Ecto neural progenitor cell (in vitro differentiated cells): ENCODE measurements at regions not wholly inside any gene's neighbourhood (a gene's known extent, or its start where the extent isn't known, plus 50 kb on each side); places are given as distances from the start of the nearest gene placed in this dataset.
"Not testable (repeated sequence)": the region's sequence is repeated elsewhere in the genome, so short reads cannot be mapped to it uniquely, and the experiment has no call there.

Experiments
- DNase-seq: peaks from one replicate; pipeline ENCODE4 v3.0.0-alpha.2; 2018; ENCODE audit warnings: low spot score

DNA sequence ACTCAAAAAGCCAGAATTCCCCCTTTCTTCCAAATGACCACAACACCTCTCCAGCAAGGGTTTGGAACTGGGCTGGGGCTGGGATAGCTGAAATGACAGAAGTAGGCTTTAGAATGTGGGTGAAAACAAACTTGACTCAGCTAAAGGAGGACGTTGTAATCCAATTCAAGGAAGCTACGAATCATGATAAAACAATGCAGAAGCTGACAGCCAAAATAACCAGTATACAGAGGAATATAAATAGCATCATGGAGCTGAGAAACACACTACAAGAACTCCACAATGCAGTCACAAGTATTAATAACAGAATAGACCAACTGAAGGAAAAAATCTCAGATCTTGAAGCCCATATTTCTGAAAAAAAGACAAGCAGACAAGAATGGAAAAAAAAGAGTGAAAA is 95.8 kb upstream of the TET2 start:
- no peak for DNase-seq

DNA sequence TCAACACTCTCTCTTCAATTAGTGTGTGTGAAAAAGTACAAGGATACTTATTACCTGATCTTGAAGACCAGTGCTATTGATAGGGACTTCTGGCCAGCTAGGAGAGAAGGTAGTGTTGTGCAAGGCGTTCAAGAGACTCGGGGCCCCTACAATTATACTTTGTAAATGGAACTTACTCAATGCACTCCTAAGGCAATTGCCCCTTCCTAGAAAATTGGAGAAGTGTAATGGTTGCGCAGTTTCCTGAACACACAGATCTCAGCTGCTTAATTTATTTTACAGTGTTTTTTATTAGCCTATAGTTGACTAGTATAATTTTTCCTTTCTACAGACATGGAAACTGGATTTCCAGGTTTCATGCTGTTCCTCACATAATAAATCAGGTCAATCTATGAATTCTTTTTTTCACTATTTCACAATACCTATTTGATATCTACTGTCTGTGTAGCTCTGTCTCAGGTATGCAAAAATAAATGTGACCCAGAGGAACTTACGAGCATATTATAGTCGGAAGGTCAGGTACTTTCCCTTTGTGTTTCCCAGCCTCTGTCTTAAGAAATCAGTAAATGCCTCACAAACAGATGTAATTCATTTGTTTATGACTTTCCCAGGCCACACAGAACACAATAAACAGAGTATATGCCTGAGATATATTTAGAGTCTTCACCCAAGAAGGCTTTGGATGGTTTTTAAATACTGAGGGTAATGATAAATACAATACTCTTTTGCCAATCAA is 89.1 kb upstream of the TET2 start:
- no peak for DNase-seq

DNA sequence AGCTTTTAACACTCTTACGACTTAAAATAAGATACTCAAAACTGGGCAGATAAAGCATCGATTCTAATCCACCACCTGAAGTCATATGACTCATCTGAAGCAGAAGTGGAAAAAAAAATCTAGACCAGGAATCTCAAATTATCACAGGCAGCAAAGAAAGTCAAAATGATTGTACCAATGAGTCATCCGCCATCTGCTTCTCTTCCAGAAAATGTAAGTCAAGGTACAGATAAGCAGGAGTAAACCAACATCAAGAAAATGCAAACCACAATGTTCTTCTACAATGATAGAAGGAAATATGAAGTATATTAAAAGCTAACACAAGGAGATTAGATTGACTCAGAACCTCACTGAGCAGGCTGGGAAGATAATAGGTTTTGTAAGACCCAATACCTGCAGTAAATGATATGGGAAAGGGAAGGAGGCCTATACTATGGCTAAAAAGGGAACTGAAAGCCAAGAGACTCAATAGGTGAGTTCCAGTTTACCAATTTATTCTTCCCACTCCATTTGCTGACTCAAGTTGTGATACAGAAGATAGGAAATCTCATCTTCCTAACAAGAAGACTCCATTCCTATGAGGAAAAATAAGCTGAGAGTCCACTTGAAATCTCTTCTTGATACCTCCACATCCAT is 88.4 kb upstream of the TET2 start:
- DNase-seq, result no peak

DNA sequence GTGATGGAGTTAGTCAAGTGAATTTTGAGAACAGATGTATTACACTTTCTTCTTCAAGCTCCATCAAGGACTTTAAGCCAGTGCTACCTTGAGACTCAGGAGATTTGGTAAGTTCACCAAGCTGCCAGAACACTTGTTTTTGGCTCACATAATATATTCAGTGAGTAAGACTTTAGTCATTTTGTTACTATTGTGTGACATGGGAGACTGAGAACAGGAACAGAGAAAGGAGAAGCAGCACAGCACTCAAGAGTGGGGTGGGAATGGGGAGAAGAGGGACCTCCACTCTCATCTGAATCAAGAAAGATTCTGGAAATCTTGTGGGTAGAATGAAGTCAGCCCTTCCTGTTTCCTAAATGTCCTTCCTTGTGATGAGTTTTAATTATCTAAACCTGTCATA is 87.3 kb upstream of the TET2 start:
- DNase-seq, result no peak

DNA sequence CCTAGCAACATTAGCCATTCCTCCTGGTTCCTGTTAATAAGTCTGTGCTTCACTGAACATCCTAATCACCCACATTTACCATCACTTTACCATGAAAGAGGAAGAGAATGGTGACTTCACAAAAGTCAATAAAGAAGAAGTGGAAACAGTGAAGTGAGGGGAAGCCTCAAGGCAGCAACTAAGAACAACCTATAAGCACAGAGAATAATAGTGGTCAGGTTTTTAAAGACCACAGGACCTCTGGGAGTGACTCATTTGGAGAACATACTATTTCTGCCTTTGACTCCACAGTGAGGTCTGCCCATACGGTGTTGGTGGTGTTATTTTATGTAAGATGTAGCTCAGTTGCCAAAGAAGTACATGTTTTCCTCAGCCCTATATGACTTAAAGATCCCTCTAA is 86.0 kb upstream of the TET2 start:
- no peak for DNase-seq

DNA sequence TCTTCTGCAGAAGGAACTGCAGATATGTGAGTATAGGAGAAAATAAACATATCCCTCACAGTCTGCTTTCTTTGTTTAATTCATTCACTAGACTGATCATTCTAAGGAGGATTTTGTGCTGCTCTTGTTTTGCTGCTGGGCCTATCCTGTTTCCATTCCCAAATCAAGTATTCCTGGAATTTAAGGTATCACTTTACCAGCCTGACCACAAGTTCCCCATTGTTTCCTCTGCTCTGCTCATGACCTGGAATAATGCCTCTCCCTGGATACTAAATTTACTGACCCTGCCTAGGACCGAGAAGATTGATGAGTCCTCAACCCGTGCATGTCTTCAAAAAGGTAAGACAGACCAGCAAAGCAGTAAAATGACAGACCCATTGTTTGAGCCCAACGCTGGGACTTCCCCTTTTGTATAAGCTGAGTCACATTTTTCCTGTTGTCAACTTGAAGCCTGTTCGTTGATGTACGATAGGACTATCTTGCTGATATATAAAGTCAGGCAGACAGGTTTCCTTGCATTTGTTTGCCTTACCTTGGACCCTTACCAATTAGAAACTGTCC is 85.5 kb upstream of the TET2 start:
- DNase-seq, result no peak

DNA sequence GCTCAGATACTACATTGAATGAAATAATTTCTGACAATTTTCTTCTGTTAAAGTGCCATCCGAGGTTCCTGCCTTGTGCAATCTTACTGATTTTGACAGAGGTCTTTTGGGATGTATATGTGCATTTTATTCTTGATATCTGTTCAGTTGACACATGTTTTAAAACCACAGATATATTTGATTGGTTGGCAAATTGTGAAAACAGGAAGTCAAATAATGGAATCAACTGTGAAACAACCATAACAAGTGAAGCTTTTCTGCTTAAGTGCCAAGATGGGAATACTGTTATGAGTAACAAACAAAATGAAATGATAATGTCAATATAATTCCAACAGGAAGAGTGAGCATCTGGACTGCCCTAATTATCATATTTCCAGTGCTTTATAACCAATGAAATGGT is 84.9 kb upstream of the TET2 start:
- DNase-seq, result no peak

DNA sequence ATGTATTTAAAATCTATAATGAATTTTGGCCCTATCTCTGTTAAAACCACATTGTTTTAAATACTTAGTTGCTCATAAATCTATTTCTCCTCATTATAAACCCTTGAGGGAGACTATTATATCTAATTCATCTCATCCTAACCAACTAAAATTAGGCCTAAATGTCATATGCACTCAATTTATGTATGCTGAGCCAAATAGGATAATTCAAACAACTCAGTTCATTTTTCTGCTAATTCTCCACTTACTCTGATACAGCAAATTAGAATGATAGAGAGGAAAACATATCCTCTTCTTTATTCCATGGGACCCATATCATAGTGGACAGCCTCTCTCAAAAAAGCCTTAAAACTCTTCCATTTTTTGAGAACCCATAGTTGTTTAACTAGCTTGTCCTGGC is 80.3 kb upstream of the TET2 start:
- no peak for DNase-seq

DNA sequence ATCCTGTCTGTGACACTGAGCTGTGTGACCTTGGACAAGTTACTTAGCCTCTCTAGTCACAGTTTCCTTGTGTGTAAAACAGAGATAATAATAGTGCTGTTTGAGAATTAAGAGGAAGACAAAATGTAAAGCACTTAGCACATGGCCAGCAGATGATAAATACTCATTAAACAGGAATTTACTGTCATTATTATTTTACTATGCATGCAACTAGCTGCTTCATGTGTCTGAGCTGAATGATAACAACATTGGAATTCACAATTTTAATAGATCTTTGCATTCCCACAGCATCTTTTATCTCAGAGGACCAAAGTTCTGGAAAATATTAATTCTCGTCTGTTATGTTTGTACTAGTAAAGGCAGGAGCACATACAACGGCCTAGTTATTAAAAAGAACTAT is 79.2 kb upstream of the TET2 start:
- no peak for DNase-seq

DNA sequence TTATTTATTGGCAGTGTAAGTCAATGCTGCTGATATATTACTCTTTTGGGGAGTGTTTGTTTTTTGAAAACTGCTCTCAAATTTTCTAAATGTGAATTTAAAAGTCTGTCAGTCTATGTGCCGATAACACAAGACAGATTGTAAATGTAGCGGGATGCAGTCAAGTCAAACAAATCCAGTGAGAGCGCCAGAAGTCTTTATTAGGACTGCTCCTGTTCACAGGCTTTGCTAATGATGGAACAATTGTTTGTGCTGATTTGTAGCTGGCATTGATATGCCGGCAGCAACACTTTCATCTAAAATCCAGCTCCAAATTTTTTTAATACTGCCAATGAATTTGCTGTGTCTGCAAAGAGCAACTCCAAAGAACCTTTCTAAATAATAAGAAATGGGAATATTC is 78.7 kb upstream of the TET2 start:
- no peak for DNase-seq

DNA sequence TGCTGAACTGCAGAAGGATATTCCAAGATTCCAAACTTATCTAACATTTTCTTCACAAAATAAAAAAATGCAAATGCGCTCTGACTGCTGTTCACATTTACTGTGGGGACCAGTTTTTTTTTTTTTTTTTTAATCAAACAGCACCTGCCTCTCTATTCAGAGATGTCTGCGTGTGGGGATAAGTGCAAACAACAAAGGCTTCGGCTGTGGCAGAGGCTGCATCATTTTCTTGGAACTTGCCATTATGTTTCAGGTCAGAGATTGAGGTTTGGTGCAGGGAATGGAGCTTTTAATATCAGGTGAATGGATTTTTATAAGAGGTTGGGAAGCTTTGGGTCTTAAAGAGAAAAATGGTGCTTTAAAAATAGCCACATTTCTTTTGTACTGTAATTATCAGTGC is 78.2 kb upstream of the TET2 start:
- no peak for DNase-seq

DNA sequence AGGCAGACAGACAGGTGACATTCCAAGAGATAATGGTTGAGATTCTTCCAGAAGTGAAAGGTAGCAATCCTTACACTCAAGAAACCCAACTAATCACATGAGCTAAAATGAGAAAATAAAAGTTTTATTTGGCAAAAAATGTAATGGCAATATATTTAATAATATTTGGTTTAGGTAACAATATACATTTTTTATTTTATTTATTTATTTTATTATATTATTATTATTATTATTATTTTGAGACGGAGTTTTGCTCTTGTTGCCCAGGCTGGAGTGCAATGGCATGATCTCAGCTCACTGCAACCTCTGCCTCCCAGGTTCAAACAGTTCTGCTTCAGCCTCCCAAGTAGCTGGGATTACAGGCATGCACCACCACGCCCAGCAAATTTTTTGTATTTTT is 74.6 kb upstream of the TET2 start:
- DNase-seq, result not testable (repeated sequence)

DNA sequence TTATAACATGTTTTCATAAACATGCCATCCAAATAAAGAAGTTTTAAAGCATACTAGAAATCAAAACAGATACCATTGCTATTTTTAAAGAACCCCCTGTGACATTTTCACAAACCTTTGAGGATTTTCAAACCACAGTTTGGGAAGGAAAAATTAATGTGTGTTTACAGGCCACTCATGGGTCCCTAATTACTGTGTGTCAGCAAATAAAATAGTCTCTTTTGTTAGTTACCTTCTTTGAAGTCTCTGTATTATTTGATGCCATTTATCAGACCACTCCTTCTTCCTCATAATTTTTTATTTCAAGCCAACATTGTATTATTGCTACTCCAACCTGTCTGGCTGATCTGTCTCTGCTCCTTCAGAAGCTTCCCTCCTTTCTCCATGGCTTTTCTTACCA is 72.6 kb upstream of the TET2 start:
- DNase-seq, result no peak

DNA sequence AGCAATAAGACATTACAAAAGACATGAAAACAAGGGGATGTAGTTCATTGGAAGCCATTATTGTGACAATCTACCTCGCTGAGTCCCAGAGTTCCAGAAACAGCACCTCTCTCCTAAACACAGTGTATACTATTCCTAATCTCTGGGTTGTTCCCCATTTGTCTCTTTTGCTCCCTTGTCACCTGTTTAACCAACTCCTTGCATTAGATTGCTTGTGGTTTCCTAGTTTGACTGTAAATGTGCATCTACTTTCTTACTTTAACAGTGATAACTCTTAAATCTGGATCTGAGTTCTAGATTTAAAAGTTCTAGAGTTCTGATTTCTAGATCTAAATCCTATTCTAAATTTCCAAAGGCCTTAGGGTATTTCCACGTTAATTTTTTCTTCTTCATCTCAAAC is 71.6 kb upstream of the TET2 start:
- no peak for DNase-seq

DNA sequence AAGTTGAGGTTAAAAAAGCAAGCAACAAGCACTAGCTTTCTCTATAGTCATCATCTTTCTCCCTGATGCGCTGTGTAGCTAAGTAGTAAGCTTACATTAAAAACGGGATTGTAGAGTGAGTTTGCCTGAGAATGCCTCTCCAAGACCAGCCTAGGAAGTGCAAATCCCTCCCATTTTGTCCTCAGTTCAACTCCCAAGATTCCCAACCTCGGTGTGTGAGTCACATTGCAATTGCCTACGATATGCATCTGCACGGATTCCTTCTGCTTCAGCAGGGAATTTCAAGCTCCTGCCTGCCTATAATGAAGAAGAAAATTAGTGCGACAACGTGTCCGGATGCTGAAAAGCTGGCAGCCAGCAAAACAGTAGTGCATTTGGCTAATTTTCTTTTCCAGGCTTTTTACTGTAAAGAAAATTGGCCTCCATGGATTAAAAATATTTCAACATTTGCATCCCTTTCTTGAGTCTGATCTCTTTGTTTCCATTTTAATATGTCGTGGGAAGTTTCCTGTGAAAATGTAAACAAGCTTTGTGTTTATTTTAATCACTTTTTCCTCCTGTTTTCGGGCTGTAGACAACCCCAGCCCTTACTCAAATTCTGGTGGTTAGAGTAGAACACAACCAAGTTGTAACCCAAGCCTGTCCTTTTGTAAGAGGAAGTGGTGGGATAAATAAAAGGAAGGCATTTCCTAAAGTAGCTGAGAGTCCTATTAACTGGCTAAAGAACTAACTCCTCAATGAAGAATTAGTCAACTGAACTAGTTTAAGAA is 58.4 kb upstream of the TET2 start:
- DNase-seq, result no peak

DNA sequence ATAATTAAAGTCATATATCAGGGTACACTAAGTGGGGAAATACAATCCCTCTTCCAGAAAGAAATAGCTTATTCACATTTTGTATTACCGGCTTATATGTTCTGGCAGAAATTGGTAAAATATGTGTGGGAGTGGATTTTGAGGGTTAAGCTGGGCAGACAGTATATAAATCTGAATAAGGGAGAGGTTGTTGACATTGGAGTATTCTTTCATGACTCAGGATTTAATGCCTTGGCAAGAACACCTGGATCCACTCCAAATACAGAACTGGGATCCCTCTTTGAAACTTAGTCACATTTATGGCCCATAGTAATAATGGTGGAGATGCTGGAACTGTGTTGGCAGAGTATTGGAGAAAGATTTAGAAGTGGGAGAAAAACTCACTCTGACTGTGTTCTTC is 54.3 kb upstream of the TET2 start:
- no peak for DNase-seq

DNA sequence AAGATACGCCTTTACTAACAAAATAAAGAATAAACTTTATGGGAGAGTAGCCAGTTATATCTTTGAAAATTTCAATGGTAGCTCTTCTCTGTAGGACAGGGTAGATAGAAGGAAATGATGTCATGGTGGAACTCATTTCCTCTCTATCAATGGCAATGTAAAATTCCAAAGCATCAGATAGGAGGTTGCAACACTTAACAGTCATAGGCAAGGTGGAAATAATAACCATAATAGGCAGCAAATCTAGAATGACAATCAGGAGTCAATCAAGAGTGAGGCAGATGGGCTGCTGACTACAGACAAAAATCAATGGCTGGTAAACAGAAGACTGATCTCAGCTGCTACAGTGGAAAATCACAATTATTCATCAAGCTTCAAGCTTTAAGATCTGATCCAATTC is 53.9 kb upstream of the TET2 start:
- DNase-seq, result no peak

DNA sequence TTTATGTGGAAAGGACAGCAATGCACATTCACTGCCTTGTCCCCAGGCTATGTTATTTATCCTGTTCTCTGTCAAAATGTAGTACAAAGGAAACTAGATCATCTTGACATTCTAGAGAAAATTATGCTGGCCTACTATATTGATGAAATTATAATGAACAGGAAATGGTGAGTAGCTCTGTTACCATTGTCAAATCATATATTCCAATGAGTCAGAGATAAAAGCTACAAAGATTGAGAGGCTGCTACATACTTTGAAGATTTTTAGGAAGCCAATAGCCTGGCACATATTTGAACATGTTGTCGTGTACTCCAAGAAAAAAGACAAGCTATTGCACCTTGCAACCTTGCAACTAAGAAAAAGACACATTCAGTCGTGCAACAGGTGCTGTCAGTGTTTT is 52.7 kb upstream of the TET2 start:
- no peak for DNase-seq
